NB4 (cell line): ENCODE measurements at regions not wholly inside any gene's neighbourhood (a gene's known extent, or its start where the extent isn't known, plus 50 kb on each side); places are given as distances from the start of the nearest gene placed in this dataset.

Source experiments
- CTCF ChIP-seq: IDR thresholded peaks from one replicate; pipeline ENCODE4 v1.5.1; 2012; ENCODE audit warnings: low read depth, low read length
- MAX ChIP-seq: IDR thresholded peaks from 2 replicates; pipeline ENCODE4 v1.6.1; 2011; ENCODE audit warnings: low read depth, low read length
- MYC ChIP-seq: IDR thresholded peaks from 2 replicates; pipeline ENCODE4 v1.6.1; 2011; ENCODE audit warnings: low read depth, low read length
- POLR2A ChIP-seq: IDR thresholded peaks from 2 replicates; pipeline ENCODE4 v1.6.1; 2011; ENCODE audit warnings: mild to moderate bottlenecking; ENCODE audit not compliant: insufficient read length; ENCODE audit errors: extremely low read depth

- TF ChIP-seq CTCF = no peak
- no peak for TF ChIP-seq POLR2A
- no peak for TF ChIP-seq MAX
- TF ChIP-seq MYC = no peak
Observed at GRCh38 chr5:35305336-35306020, 75.2 kb upstream of the PRLR start.
